ENCODE measurements at regions not wholly inside any gene's neighbourhood (a gene's known extent, or its start where the extent isn't known, plus 50 kb on each side); places are given as distances from the start of the nearest gene placed in this dataset.

GRCh38 chr6:82006027-82006738 lies 241.4 kb downstream of the IBTK start:
- Histone ChIP-seq H3K9me3 (ENCODE audit: low read depth, low read length) (no peaks in the 10 kb centered on the region), H4K20me1 (ENCODE audit: insufficient read depth, low read length) (no peaks in the 10 kb centered on the region), H3K4me2 (ENCODE audit: insufficient read depth, low read length) (no peak overlapping the region), H3K27ac (ENCODE audit: low read depth, low read length) (no peak overlapping the region), H3K79me2 (ENCODE audit: insufficient read depth, low read length) (no peaks in the 10 kb centered on the region), H3K27me3 (ENCODE audit: insufficient read depth, low read length) (no peaks in the 10 kb centered on the region), H2AFZ (ENCODE audit: low read length) (no peak overlapping the region), H3K4me1 (ENCODE audit: insufficient read depth, low read length) (no peaks in the 10 kb centered on the region), H3K36me3 (ENCODE audit: insufficient read depth, low read length) (no peaks in the 10 kb centered on the region), H3K4me3 (ENCODE audit: insufficient read depth, low read length) (no peak overlapping the region)
- no peak for DNase-seq (ENCODE audit: insufficient read length, low spot score, missing footprints)
- TF ChIP-seq CTCF (IDR thresholded peaks at IDR 0.05; ENCODE audit: extremely low read depth, low read depth, low read length) = peak; percentile 74

GRCh38 chr6:82000551-82000950 lies 247.0 kb downstream of the IBTK start:
- H3K79me2 ChIP-seq (ENCODE audit: insufficient read depth, low read length) = no peaks in the 10 kb centered on the region
- no peak for TF ChIP-seq CTCF (IDR thresholded peaks at IDR 0.05; ENCODE audit: extremely low read depth, low read depth, low read length)
- H3K27ac ChIP-seq (ENCODE audit: low read depth, low read length) = no peak overlapping the region
- H3K36me3 ChIP-seq (ENCODE audit: insufficient read depth, low read length) = no peaks in the 10 kb centered on the region
- no peaks in the 10 kb centered on the region for H3K9me3 ChIP-seq (ENCODE audit: low read depth, low read length)
- no peak overlapping the region for H3K4me3 ChIP-seq (ENCODE audit: insufficient read depth, low read length)
- H4K20me1 ChIP-seq (ENCODE audit: insufficient read depth, low read length) = no peaks in the 10 kb centered on the region
- no peak overlapping the region for H2AFZ ChIP-seq (ENCODE audit: low read length)
- peaks cover 44% of the 10 kb centered on the region for H3K4me1 ChIP-seq (ENCODE audit: insufficient read depth, low read length)
- no peak for DNase-seq (ENCODE audit: insufficient read length, low spot score, missing footprints)
- no peak overlapping the region for H3K4me2 ChIP-seq (ENCODE audit: insufficient read depth, low read length)
- no peaks in the 10 kb centered on the region for H3K27me3 ChIP-seq (ENCODE audit: insufficient read depth, low read length)

GRCh38 chr6:81999826-82000225 lies 247.3 kb upstream of the TENT5A start:
- Histone ChIP-seq H3K27ac (ENCODE audit: low read depth, low read length) (peak overlapping the region; percentile 100), H3K4me2 (ENCODE audit: insufficient read depth, low read length) (no peak overlapping the region), H2AFZ (ENCODE audit: low read length) (no peak overlapping the region)

More at GRCh38 chr6:81999826-82000225, 247.3 kb upstream of the TENT5A start:
- Histone ChIP-seq H3K4me1 (ENCODE audit: insufficient read depth, low read length) (peaks cover 51% of the 10 kb centered on the region), H3K79me2 (ENCODE audit: insufficient read depth, low read length) (no peaks in the 10 kb centered on the region), H4K20me1 (ENCODE audit: insufficient read depth, low read length) (no peaks in the 10 kb centered on the region), H3K36me3 (ENCODE audit: insufficient read depth, low read length) (no peaks in the 10 kb centered on the region), H3K27me3 (ENCODE audit: insufficient read depth, low read length) (no peaks in the 10 kb centered on the region), H3K4me3 (ENCODE audit: insufficient read depth, low read length) (no peak overlapping the region), H3K9me3 (ENCODE audit: low read depth, low read length) (no peaks in the 10 kb centered on the region)
- no peak for DNase-seq (ENCODE audit: insufficient read length, low spot score, missing footprints)
- TF ChIP-seq CTCF (IDR thresholded peaks at IDR 0.05; ENCODE audit: extremely low read depth, low read depth, low read length) = no peak

Measured in osteoblast (primary cell).